ENCODE measurements at regions not wholly inside any gene's neighbourhood (a gene's known extent, or its start where the extent isn't known, plus 50 kb on each side); places are given as distances from the start of the nearest gene placed in this dataset.

- WGBS, result 93% methylated on average over 1 of the region's 1 CpG
- Histone ChIP-seq H3K4me3 (no peak overlapping the region), H3K27me3 (replicated peaks; ENCODE audit: insufficient read depth) (no peaks in the 10 kb centered on the region), H3K36me3 (no peaks in the 10 kb centered on the region), H3K9me3 (no peaks in the 10 kb centered on the region), H3K27ac (no peak overlapping the region), H3K4me1 (replicated peaks) (no peaks in the 10 kb centered on the region)
- no peak for TF ChIP-seq CTCF (IDR thresholded peaks at IDR 0.05)
- TF ChIP-seq POLR2AphosphoS5 (IDR thresholded peaks at IDR 0.05), result no peak
- no peak for TF ChIP-seq POLR2A (IDR thresholded peaks at IDR 0.05)
- intact Hi-C loops (cut with DNase I), result no loop called here
- no peak for DNase-seq (ENCODE audit: low spot score)
Observed at GRCh38 chr1:79592707-79593106, 586.2 kb upstream of the ADGRL4 start.

- no peak for DNase-seq (ENCODE audit: low spot score)
- intact Hi-C loops (cut with DNase I), result no loop called here
- WGBS, result 78% methylated on average over 2 of the region's 2 CpGs
- no peaks in the 10 kb centered on the region for H3K27me3 ChIP-seq (replicated peaks; ENCODE audit: insufficient read depth)
- H3K4me1 ChIP-seq (replicated peaks), result no peaks in the 10 kb centered on the region
- no peaks in the 10 kb centered on the region for H3K9me3 ChIP-seq
- no peak overlapping the region for H3K27ac ChIP-seq
- TF ChIP-seq CTCF (IDR thresholded peaks at IDR 0.05), result no peak
- TF ChIP-seq POLR2AphosphoS5 (IDR thresholded peaks at IDR 0.05), result no peak
- no peak for TF ChIP-seq POLR2A (IDR thresholded peaks at IDR 0.05)
- no peak overlapping the region for H3K4me3 ChIP-seq
- H3K36me3 ChIP-seq, result no peaks in the 10 kb centered on the region
Observed at GRCh38 chr1:79588719-79589118, 582.2 kb upstream of the ADGRL4 start.

GRCh38 chr1:79587229-79587628, 580.7 kb upstream of the ADGRL4 start:
- Histone ChIP-seq H3K4me3 (no peak overlapping the region), H3K27ac (no peak overlapping the region), H3K27me3 (replicated peaks; ENCODE audit: insufficient read depth) (no peaks in the 10 kb centered on the region), H3K36me3 (no peaks in the 10 kb centered on the region), H3K4me1 (replicated peaks) (no peaks in the 10 kb centered on the region), H3K9me3 (no peaks in the 10 kb centered on the region)
- intact Hi-C loops (cut with DNase I), result no loop called here
- no peak for DNase-seq (ENCODE audit: low spot score)
- no peak for TF ChIP-seq POLR2A (IDR thresholded peaks at IDR 0.05)
- TF ChIP-seq POLR2AphosphoS5 (IDR thresholded peaks at IDR 0.05), result no peak
- no peak for TF ChIP-seq CTCF (IDR thresholded peaks at IDR 0.05)

GRCh38 chr1:79585801-79586200, 579.3 kb upstream of the ADGRL4 start:
- Histone ChIP-seq H3K36me3 (no peaks in the 10 kb centered on the region), H3K9me3 (no peaks in the 10 kb centered on the region), H3K4me3 (no peak overlapping the region), H3K27ac (no peak overlapping the region), H3K4me1 (replicated peaks) (no peaks in the 10 kb centered on the region), H3K27me3 (replicated peaks; ENCODE audit: insufficient read depth) (no peaks in the 10 kb centered on the region)
- DNase-seq (ENCODE audit: low spot score), result no peak
- TF ChIP-seq CTCF (IDR thresholded peaks at IDR 0.05) (no peak), POLR2AphosphoS5 (IDR thresholded peaks at IDR 0.05) (no peak), POLR2A (IDR thresholded peaks at IDR 0.05) (no peak)
- intact Hi-C loops (cut with DNase I), result no loop called here
- WGBS, result 94% methylated on average over 3 of the region's 3 CpGs

- no peaks in the 10 kb centered on the region for H3K4me1 ChIP-seq (replicated peaks)
- no peaks in the 10 kb centered on the region for H3K36me3 ChIP-seq
- no peak for DNase-seq (ENCODE audit: low spot score)
- H3K9me3 ChIP-seq, result no peaks in the 10 kb centered on the region
- no peak for TF ChIP-seq CTCF (IDR thresholded peaks at IDR 0.05)
- no peak for TF ChIP-seq POLR2AphosphoS5 (IDR thresholded peaks at IDR 0.05)
- no peak for TF ChIP-seq POLR2A (IDR thresholded peaks at IDR 0.05)
- intact Hi-C loops (cut with DNase I), result no loop called here
- H3K27me3 ChIP-seq (replicated peaks; ENCODE audit: insufficient read depth), result no peaks in the 10 kb centered on the region
- no peak overlapping the region for H3K4me3 ChIP-seq
- H3K27ac ChIP-seq, result no peak overlapping the region
- WGBS, result 76% methylated on average over 3 of the region's 3 CpGs
Observed at GRCh38 chr1:79575424-79575823, 568.9 kb upstream of the ADGRL4 start.

Data from prostate gland (tissue), 2 donors.